HG03342 (cell line): ENCODE measurements at regions not wholly inside any gene's neighbourhood (a gene's known extent, or its start where the extent isn't known, plus 50 kb on each side); places are given as distances from the start of the nearest gene placed in this dataset.
"Not testable (repeated sequence)": the region's sequence is repeated elsewhere in the genome, so short reads cannot be mapped to it uniquely, and the experiment has no call there.

Experiments
- ATAC-seq: cut with Tn5 transposase; IDR thresholded peaks from one replicate; pipeline ENCODE4 v1.9.1; 2021; ENCODE audit warnings: mild to moderate bottlenecking, moderate library complexity; ENCODE audit not compliant: unreplicated experiment

DNA sequence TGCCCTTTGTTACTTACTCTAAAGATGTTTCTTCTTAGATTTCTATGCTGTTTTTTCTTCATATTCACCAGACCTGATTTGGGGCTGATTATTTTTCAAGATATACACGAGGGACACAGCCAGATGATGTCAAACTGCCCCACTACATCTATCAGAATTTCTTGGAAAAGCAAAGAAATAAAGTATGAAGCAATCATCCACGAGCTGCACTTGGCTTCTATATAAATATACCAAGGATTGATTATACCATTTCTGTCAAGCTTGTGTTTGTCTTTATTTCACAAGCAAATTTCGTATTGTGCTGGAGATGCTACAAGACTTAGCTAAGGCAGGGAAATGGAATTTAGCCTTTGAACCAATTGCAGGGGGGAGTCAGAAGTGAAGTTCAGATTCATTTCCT lies 715.1 kb upstream of the NR2F2 start:
- ATAC-seq: no peak

GRCh38 chr15:95616306-95616705 lies 714.2 kb upstream of the NR2F2 start:
- ATAC-seq: no peak

DNA sequence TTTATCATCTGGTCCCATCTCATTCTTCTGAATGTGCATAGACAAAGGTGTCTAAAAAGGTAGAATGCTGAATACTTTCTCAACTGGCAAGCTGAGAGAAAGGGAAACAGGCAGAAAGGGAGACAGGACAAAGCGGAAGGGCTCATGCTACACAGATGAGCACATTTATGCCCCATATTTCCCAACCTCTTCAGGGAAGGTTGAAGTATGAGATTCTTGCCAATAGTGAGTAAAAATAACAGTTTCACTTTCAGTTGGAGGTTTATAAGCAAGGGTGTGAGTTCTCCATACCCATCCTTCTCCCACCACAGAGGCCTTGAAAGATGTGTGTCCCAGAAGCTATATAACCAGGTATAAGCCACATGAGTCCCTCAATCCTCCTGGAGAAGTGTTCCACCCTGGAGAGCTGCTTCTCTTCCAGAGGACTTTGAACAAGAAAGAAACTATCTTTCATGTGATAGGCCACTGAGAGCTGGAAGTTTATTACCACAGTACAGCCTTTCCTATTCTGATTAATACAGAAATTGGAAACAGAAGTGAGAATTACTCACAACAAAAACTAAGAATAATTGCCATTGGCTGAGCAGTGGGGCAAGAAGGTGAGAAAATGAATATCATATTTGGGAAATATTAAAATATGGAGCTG lies 709.4 kb upstream of the NR2F2 start:
- ATAC-seq: peak; percentile 72

GRCh38 chr15:95622843-95623242 lies 707.7 kb upstream of the NR2F2 start:
- no peak for ATAC-seq

GRCh38 chr15:95624100-95624499 lies 706.4 kb upstream of the NR2F2 start:
- no peak for ATAC-seq

DNA sequence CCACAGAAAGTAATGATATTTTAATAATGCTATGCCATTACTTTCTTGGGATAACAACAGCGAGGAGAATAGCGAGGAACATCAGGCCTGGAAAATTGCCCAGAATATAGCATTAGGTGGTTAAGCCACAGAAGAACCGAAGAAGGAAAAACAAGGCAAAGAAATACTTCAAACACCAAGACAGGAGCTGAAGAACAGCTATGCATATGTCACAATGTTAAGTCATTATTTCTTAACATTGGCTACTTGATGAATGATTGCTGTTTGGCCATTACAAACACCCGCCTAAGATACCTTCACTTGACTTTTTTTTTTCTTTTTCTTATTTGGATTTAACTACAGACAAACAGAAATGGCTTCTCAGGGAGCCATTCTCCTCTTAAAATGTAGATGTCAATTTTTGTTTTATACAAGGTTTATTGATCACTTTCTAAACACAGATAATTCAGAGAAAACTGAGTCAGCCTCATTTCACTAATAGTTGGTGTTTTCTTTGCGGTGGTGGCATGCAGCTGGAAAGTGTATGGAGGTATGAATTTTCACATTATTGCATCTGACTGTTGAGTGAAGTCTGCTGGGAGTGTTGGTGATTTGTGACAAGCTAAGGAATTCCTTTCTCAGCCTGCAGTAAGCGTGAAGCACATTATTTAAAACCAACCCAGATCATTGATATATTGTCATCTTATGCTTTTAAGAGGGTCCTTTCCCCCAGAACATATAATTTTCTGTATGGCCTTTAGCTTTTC lies 705.7 kb upstream of the NR2F2 start:
- ATAC-seq: no peak

- ATAC-seq: no peak
These were observed 703.8 kb upstream of the NR2F2 start for GRCh38 chr15:95626501-95627361.

- no peak for ATAC-seq
These were observed 700.9 kb upstream of the NR2F2 start for GRCh38 chr15:95629503-95630168.

GRCh38 chr15:95630683-95631082 lies 699.8 kb upstream of the NR2F2 start:
- ATAC-seq: no peak

- ATAC-seq: no peak
These were observed 694.8 kb upstream of the NR2F2 start for GRCh38 chr15:95635666-95636065.

DNA sequence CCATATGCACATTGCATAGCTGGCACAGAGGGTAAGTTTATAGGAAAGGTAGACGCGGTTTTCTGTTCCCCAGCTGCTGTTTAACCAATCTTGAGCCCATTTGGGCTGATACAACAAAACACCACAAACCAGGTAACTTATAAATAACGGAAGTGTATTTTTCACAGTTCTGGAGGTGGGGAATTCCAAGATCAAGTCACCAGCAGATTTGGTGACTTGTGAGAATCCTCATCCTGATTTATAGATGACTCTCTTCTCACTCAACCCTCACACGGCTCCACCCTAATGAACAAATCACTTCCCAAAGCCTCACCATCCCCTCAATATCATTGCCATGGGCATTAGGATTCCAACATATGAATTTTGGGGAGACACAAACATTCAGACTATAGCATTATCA lies 694.4 kb upstream of the NR2F2 start:
- no peak for ATAC-seq

- ATAC-seq: not testable (repeated sequence)
These were observed 693.3 kb upstream of the NR2F2 start for GRCh38 chr15:95637234-95637633.

GRCh38 chr15:95639208-95639607 lies 691.3 kb upstream of the NR2F2 start:
- ATAC-seq: no peak

GRCh38 chr15:95644100-95644875 lies 686.2 kb upstream of the NR2F2 start:
- ATAC-seq: no peak

DNA sequence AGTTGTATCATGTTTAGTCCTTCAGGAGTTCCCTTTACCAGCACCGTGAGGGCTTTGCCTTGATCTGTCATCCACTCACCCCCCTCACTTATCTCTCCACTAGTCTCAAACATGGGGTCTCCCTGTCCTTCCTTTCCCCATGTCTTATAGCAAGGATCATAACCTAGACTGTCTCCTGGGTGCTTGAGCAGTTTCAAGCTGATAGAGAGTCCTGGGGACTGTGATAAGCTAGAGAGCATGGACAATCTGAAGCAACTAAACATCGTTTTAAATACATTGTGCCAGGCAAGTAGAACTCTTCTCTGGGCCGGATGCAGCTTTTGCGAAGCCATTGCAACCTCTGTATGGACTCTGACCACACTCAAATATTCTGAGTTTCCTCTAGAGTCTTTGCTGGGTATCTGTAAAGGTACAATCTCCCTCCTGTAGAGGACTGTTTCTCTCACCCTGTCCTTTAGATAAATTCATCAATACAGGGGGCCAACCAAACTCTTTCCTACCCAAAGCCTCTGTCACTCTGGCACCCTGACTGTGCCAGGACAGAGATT lies 684.6 kb upstream of the NR2F2 start:
- no peak for ATAC-seq

- ATAC-seq: no peak
These were observed 683.8 kb upstream of the NR2F2 start for GRCh38 chr15:95646484-95647273.

- no peak for ATAC-seq
These were observed 682.8 kb upstream of the NR2F2 start for GRCh38 chr15:95647531-95648277.

DNA sequence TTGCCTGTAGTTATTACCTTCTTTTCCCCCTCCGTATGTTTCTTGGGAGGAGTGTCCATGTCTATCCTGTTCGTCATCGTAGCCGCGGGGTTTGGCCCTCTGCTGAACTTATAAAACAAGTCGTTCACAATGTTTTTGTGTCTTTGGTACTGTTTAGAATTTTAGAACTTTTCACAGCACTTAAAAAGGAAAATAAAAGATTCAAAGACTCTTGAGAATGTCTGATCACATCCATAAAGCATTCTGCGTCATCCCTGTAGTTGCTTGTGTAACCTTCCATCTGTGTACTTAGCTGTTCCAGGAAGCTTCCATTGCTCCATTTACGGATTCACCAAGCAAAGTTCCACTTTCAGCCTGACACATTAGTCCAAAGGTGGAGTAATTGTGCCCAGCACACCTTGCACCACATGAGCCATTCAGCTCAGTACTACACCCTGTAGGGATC lies 677.1 kb upstream of the NR2F2 start:
- no peak for ATAC-seq
